SK-MEL-5 (cell line): ENCODE measurements at regions not wholly inside any gene's neighbourhood (a gene's known extent, or its start where the extent isn't known, plus 50 kb on each side); places are given as distances from the start of the nearest gene placed in this dataset.
"Not testable (repeated sequence)": the region's sequence is repeated elsewhere in the genome, so short reads cannot be mapped to it uniquely, and the experiment has no call there.

Experiments
- DNase-seq: peaks from one replicate; pipeline ENCODE4 v3.0.0-alpha.2; 2016; ENCODE audit warnings: low read depth, low spot score
- in situ Hi-C: cut with HindIII; loops from 2 replicates; pipeline ENCODE4 v1.10.0; 2016; ENCODE audit warnings: low sequenced_read_pairs, high pct_unique_total_duplicates, low pct_unique_long_range_greater_than_20kb

DNA sequence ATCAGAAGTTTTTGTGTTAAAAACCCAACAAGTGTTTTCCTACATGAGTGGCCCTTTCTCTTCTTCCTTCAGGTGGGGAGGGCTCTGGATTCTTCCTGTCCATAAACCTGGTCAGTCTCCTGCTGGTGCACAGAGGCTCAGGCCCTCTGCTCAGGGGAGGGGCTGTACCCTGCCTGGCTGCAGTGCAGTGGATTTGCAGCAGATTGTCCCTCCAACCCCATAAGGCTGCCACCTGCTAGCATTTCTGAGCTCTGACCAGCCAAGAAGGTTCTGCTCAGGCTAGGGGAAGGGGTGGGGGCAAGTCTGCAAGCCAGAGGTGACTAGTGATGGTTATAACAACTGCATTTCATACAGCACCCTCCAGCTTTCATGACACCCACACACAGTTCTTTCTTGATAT, 333.7 kb upstream of the FRG2C start:
- in situ Hi-C loops, DNase-seq: not testable (repeated sequence)

DNA sequence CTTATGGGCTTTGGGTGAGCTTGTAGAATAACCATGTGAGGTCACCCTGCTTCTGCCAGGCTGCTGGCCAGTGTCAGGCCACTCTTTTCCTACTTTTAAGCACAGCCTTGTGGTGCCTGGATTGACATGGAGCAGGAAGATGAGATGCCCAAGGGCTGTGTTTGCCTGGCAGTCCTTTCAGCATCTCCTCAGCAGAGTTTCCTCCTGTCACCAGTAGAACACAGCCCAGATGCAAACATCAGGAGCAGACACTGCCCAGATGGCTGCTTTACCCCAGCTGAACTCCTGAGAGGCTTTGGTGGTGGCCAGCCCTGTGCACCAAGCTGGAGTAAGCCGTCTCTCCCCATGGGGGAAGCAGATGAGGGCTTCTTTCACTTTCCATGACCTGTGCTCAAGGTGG, 332.0 kb upstream of the FRG2C start:
- DNase-seq, in situ Hi-C loops: not testable (repeated sequence)

- in situ Hi-C loops: no loop called here
- DNase-seq: no peak
Measured at GRCh38 chr3:75332794-75333193, 331.3 kb upstream of the FRG2C start.

DNA sequence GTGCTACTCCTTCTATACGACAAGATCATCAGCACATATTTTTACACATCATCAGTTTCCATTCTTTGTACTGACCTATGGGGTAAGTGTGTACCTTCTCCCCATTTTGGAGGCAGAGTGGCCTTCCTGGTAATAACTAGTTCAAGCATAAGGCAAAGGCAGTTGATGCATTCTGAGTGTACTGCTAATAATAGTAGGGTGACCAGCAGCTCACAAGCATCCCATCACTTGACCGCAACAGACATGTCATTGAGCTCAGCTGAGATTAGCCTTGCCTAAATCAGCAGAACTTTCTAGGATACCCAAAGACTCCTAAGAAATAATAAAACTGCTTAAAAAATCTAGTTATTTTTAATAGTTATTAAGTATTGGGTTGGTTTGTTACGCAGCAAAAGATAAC, 329.8 kb upstream of the FRG2C start:
- no peak for DNase-seq
- in situ Hi-C loops: no loop called here

GRCh38 chr3:75337226-75337900, 326.8 kb upstream of the FRG2C start:
- in situ Hi-C loops: no loop called here
- no peak for DNase-seq

GRCh38 chr3:75338342-75338741, 325.8 kb upstream of the FRG2C start:
- in situ Hi-C loops: no loop called here

DNA sequence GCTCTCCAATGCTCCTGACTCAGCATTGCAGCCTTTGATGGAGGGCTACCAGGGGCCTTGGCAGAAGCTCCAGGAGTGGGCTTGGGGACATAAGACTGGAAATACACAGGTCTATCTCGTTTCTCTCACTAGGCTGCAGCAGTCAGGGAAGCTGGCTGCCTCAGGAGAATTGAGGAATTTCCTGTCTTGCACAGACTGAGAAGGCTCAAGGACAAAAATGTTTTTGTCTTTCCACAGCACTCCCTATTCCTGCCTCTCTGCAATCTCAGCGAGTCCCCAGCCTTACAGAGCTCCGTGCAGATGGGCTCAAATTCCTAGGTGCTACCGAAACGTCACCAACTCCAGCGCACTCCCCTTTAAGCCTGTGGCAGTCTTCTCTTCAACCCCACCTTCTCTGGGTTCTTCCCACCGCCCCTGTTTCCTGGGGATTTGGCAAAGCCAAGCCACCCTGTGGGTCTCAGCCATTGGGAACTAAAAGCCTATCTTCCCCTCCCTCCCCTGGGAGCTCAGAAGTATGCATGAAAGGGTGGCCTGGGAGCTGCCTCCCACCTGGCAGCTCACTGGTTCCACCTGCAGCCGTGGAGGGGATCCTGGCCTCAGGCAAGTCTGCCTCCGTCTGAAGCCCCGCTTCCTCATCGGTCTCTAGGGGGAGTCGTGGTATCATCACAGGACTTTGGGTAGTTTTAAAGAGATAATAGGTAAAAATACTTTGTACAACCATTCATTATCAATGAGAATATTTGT, 322.6 kb upstream of the FRG2C start:
- peak; percentile 75 for DNase-seq
- in situ Hi-C loops: no loop called here

More at GRCh38 chr3:75338342-75338741, 325.8 kb upstream of the FRG2C start:
- no peak for DNase-seq

DNA sequence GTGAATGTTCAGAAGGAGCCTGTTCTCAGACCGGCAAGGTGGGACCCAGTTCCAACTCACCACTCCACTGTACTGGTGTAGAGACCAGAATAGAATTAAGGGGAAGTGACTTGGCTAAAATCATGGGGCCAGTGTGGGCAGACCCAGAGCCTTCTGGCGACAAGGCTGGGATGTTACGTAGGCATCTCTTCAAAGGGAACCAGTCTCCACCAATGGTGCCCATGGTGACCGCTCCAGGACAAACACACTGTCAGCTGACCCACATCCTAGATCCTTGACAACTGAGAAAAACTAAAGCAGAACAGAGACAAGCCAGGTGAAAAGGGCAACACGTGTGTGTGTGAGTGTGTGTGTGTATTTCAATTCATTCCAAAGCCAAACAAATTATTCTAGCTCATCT, 321.7 kb upstream of the FRG2C start:
- in situ Hi-C loops: no loop called here
- no peak for DNase-seq

DNA sequence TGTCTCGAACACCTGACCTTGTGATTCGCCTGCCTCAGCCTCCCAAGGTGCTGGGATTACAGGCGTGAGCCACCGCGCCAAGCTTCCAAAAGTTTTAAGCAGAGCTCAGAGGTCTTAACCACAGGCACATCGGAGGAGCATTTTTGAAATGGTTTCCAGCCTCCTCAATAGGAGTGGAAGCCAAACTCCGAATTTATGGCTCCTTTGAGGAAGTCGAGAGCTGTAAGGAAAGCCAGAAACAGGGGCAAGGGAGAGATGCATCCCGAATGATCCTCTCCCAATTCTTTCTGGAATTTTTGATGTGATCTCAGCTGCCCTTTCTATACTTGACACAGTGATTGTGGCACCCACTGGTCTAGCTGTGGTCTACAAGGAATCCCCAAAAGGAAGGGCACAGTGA, 313.6 kb upstream of the FRG2C start:
- DNase-seq, in situ Hi-C loops: not testable (repeated sequence)

GRCh38 chr3:75362086-75362784, 301.9 kb upstream of the FRG2C start:
- DNase-seq, in situ Hi-C loops: not testable (repeated sequence)

- in situ Hi-C loops, DNase-seq: not testable (repeated sequence)
Measured at GRCh38 chr3:75372964-75373363, 291.2 kb upstream of the FRG2C start.

GRCh38 chr3:75379840-75380239, 284.3 kb upstream of the FRG2C start:
- in situ Hi-C loops, DNase-seq: not testable (repeated sequence)

GRCh38 chr3:75380276-75380771, 283.8 kb upstream of the FRG2C start:
- no peak for DNase-seq
- in situ Hi-C loops: no loop called here

GRCh38 chr3:75384016-75384415, 280.1 kb upstream of the FRG2C start:
- in situ Hi-C loops, DNase-seq: not testable (repeated sequence)

- in situ Hi-C loops, DNase-seq: not testable (repeated sequence)
Measured at GRCh38 chr3:75388486-75389124, 275.5 kb upstream of the FRG2C start.

GRCh38 chr3:75393288-75393694, 270.8 kb upstream of the FRG2C start:
- in situ Hi-C loops, DNase-seq: not testable (repeated sequence)

- in situ Hi-C loops, DNase-seq: not testable (repeated sequence)
Measured at GRCh38 chr3:75394102-75394501, 270.0 kb upstream of the FRG2C start.
